Prostate gland (tissue), 2 donors: ENCODE measurements at regions not wholly inside any gene's neighbourhood (a gene's known extent, or its start where the extent isn't known, plus 50 kb on each side); places are given as distances from the start of the nearest gene placed in this dataset.
A peak's percentile ranks its signal among the peaks of the same experiment; 100 is the strongest.

Source experiments
- DNase-seq: peaks from one replicate; pipeline ENCODE4 v3.0.0-alpha.2; 2019; ENCODE audit warnings: low spot score
- H3K27ac ChIP-seq, 2 donors: fragments of 200-600 bp; sonication (generic); 2 replicates each; pipeline ENCODE4 v1.5.1; 2017 to 2019
- H3K27me3 ChIP-seq: fragments of 200-600 bp; sonication (generic); replicated peaks from 2 replicates; pipeline ENCODE4 v1.5.1; 2019; ENCODE audit not compliant: insufficient read depth
- H3K36me3 ChIP-seq, 2 donors: fragments of 200-600 bp; sonication (generic); 1 replicate in 1 of 2; 2 replicates in 1 of 2; pipeline versions ENCODE4 v1.5.1 to v1.8.1; 2017 to 2019
- H3K4me1 ChIP-seq: fragments of 200-600 bp; sonication (generic); replicated peaks from 2 replicates; pipeline ENCODE4 v1.5.1; 2019
- H3K4me3 ChIP-seq, 2 donors: fragments of 200-600 bp; sonication (generic); 2 replicates each; pipeline ENCODE4 v1.5.1; 2017 to 2019
- H3K9me3 ChIP-seq: fragments of 200-600 bp; sonication (generic); 2 replicates; pipeline ENCODE4 v1.5.1; 2017
- CTCF ChIP-seq, 4 experiments: fragments of 200-600 bp in 2 of 4; fragments of 450-650 bp in 2 of 4; sonication (generic) in 2 of 4; IDR thresholded peaks; 1 replicate in 3 of 4; 2 replicates in 1 of 4; pipeline ENCODE4 v1.5.1; 2016 to 2019; ENCODE audit warnings: antibody characterized with exemption in 4 of 4, mild to moderate bottlenecking in 2 of 4, moderate library complexity in 2 of 4
- POLR2A ChIP-seq: fragments of 450-650 bp; IDR thresholded peaks from one replicate; pipeline ENCODE4 v1.6.1; 2016; ENCODE audit warnings: antibody characterized with exemption, mild to moderate bottlenecking
- POLR2AphosphoS5 ChIP-seq: sonication (generic); formaldehyde crosslinking; IDR thresholded peaks from one replicate; pipeline ENCODE4 v1.6.1; 2017; ENCODE audit warnings: antibody characterized with exemption
- WGBS: methylation state at CpG from one replicate; pipeline ENCODE4 v1.1.5; 2018; 5-methylcytosine and 5-hydroxymethylcytosine counted together
- intact Hi-C: fragments of 100-400 bp; cut with DNase I; formaldehyde crosslinking; loops from one replicate; pipeline ENCODE4 v1.14.2; 2022

DNA sequence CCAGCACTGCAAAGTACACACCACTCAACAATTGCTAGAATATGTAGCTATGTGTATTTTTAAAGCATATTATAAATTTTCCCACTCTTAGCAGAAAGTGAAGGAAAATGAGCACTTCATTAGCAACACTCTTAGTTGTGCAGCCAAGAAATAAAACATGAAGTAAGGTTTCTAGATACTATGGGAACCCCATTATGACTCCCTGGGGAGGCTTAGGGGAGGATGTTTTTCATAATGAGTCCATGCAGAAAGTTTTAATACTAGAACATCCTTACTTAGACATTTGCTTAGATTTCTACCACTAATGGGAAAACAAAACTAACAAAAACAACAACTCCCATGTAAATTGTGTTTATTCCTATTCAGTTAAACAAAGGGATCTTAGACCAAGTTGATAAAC lies 148.4 kb upstream of the HDAC9 start:
- no peak for DNase-seq
- Histone ChIP-seq H3K9me3 (no peaks in the 10 kb centered on the region), H3K36me3 (no peaks in the 10 kb centered on the region), H3K27ac (no peak overlapping the region), H3K27me3 (no peaks in the 10 kb centered on the region), H3K4me1 (no peaks in the 10 kb centered on the region), H3K4me3 (no peak overlapping the region)
- TF ChIP-seq CTCF (IDR thresholded peaks at IDR 0.05): no peak
- no peak for TF ChIP-seq POLR2AphosphoS5
- TF ChIP-seq POLR2A: no peak
- intact Hi-C loops: loop anchor here (10.0 kb wide), 3 partner anchors 222 to 402 kb away; partner anchors contain the start of gene SNX13

- H3K27ac ChIP-seq: no peak overlapping the region
- H3K4me1 ChIP-seq: no peaks in the 10 kb centered on the region
- TF ChIP-seq POLR2AphosphoS5: no peak
- TF ChIP-seq POLR2A: no peak
- no peak for TF ChIP-seq CTCF (IDR thresholded peaks at IDR 0.05)
- DNase-seq: no peak
- intact Hi-C loops: loop anchor here (5.0 kb wide), 1 partner anchor 317 kb away; no protein-coding TSS in a partner anchor
- no peak overlapping the region for H3K4me3 ChIP-seq
- no peaks in the 10 kb centered on the region for H3K27me3 ChIP-seq
- no peaks in the 10 kb centered on the region for H3K36me3 ChIP-seq
- WGBS: 77% methylated on average over 7 of the region's 7 CpGs
- H3K9me3 ChIP-seq: no peaks in the 10 kb centered on the region
Measured at GRCh38 chr7:18350678-18351077, 144.9 kb upstream of the HDAC9 start.

GRCh38 chr7:18352339-18353255 lies 143.0 kb upstream of the HDAC9 start:
- no peaks in the 10 kb centered on the region for H3K4me1 ChIP-seq
- H3K36me3 ChIP-seq: no peaks in the 10 kb centered on the region
- H3K27me3 ChIP-seq: no peaks in the 10 kb centered on the region
- no peak overlapping the region for H3K4me3 ChIP-seq
- no peaks in the 10 kb centered on the region for H3K9me3 ChIP-seq
- intact Hi-C loops: loop anchor here (5.0 kb wide), 1 partner anchor 315 kb away; no protein-coding TSS in a partner anchor
- H3K27ac ChIP-seq: no peak overlapping the region
- 43% methylated on average over 7 of the region's 7 CpGs for WGBS
- DNase-seq: peak; percentile 42
- TF ChIP-seq CTCF (IDR thresholded peaks at IDR 0.05) (peak in 3 of 4 experiments; percentile 28 to 72 (median 69)), POLR2A (no peak)

DNA sequence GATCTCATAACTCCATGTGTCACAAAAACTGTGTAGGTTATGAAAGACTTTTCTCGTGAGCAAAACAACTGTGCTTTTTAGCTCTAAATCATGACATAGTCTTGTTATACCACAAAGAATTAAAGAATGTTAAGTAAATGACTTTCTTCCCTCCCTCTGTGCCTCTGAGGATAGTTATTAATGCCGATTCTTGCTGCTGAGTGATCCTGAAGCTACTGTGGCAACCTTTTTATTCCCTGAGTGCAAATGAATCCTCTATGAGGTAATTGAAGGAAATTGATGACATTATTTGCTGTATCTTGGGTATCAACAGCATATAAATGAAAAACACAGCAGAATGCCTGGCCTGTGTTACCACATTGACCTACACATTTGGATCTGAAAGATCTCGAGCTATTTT lies 142.2 kb upstream of the HDAC9 start:
- Histone ChIP-seq H3K4me3 (no peak overlapping the region), H3K27me3 (no peaks in the 10 kb centered on the region), H3K27ac (no peak overlapping the region), H3K4me1 (no peaks in the 10 kb centered on the region), H3K36me3 (no peaks in the 10 kb centered on the region), H3K9me3 (no peaks in the 10 kb centered on the region)
- WGBS: 66% methylated on average over 3 of the region's 3 CpGs
- intact Hi-C loops: loop anchor here (5.0 kb wide), 1 partner anchor 314 kb away; no protein-coding TSS in a partner anchor
- no peak for TF ChIP-seq POLR2A
- TF ChIP-seq CTCF (IDR thresholded peaks at IDR 0.05): no peak
- TF ChIP-seq POLR2AphosphoS5: no peak
- no peak for DNase-seq
